ENCODE measurements at regions not wholly inside any gene's neighbourhood (a gene's known extent, or its start where the extent isn't known, plus 50 kb on each side); places are given as distances from the start of the nearest gene placed in this dataset.

- DNase-seq (ENCODE audit: extremely low spot score) = no peak
- TF ChIP-seq CTCF (IDR thresholded peaks at IDR 0.05; ENCODE audit: control extremely low read depth, extremely low read depth, low read depth, missing control alignments) = no peak
- POLR2A ChIA-PET = no interaction called here
- CTCF ChIA-PET = interaction anchor here (1.7 kb wide), 1 partner anchor 13 kb away, joined by 3 read pairs; no protein-coding TSS in a partner anchor
These were observed 505.7 kb downstream of the ZNF608 start for GRCh38 chr5:124240732-124241131.

- TF ChIP-seq CTCF (IDR thresholded peaks at IDR 0.05; ENCODE audit: control extremely low read depth, extremely low read depth, low read depth, missing control alignments) = no peak
- no peak for DNase-seq (ENCODE audit: extremely low spot score)
- ChIA-PET CTCF (interaction anchor here (1.7 kb wide), 1 partner anchor 14 kb away, joined by 3 read pairs; no protein-coding TSS in a partner anchor), POLR2A (no interaction called here)
These were observed 506.9 kb downstream of the ZNF608 start for GRCh38 chr5:124239572-124239971.

GRCh38 chr5:124238350-124238749, 508.1 kb downstream of the ZNF608 start:
- no peak for TF ChIP-seq CTCF (IDR thresholded peaks at IDR 0.05; ENCODE audit: control extremely low read depth, extremely low read depth, low read depth, missing control alignments)
- no peak for DNase-seq (ENCODE audit: extremely low spot score)
- POLR2A ChIA-PET = no interaction called here
- CTCF ChIA-PET = interaction anchor here (0.7 kb wide), 1 partner anchor 15 kb away, joined by 3 read pairs; no protein-coding TSS in a partner anchor

GRCh38 chr5:124237206-124237695, 509.2 kb downstream of the ZNF608 start:
- no peak for TF ChIP-seq CTCF (IDR thresholded peaks at IDR 0.05; ENCODE audit: control extremely low read depth, extremely low read depth, low read depth, missing control alignments)
- ChIA-PET CTCF (no interaction called here), POLR2A (no interaction called here)
- no peak for DNase-seq (ENCODE audit: extremely low spot score)

GRCh38 chr5:124236361-124237205, 509.9 kb downstream of the ZNF608 start:
- ChIA-PET POLR2A (no interaction called here), CTCF (no interaction called here)
- TF ChIP-seq CTCF (IDR thresholded peaks at IDR 0.05; ENCODE audit: control extremely low read depth, extremely low read depth, low read depth, missing control alignments) = no peak
- no peak for DNase-seq (ENCODE audit: extremely low spot score)

- POLR2A ChIA-PET = no interaction called here
- CTCF ChIA-PET = no interaction called here
- no peak for DNase-seq (ENCODE audit: extremely low spot score)
- TF ChIP-seq CTCF (IDR thresholded peaks at IDR 0.05; ENCODE audit: control extremely low read depth, extremely low read depth, low read depth, missing control alignments) = no peak
These were observed 510.9 kb downstream of the ZNF608 start for GRCh38 chr5:124235576-124235975.
